HG02970 (cell line): ENCODE measurements at regions not wholly inside any gene's neighbourhood (a gene's known extent, or its start where the extent isn't known, plus 50 kb on each side); places are given as distances from the start of the nearest gene placed in this dataset.

Experiments used
- ATAC-seq: cut with Tn5 transposase; IDR thresholded peaks from one replicate; pipeline ENCODE4 v1.9.1; 2021; ENCODE audit warnings: mild to moderate bottlenecking, moderate library complexity, moderate number of reproducible peaks; ENCODE audit not compliant: unreplicated experiment, low FRiP score

- ATAC-seq, result no peak
Observed at GRCh38 chr4:45795135-45795534, 328.7 kb downstream of the GABRG1 start.

GRCh38 chr4:45778514-45778913 lies 345.3 kb downstream of the GABRG1 start:
- no peak for ATAC-seq

GRCh38 chr4:45776146-45776545 lies 347.7 kb downstream of the GABRG1 start:
- no peak for ATAC-seq

GRCh38 chr4:45770958-45771357 lies 352.9 kb downstream of the GABRG1 start:
- no peak for ATAC-seq

GRCh38 chr4:45765521-45765920 lies 358.3 kb downstream of the GABRG1 start:
- no peak for ATAC-seq

- ATAC-seq, result no peak
Observed at GRCh38 chr4:45751877-45752530, 371.9 kb downstream of the GABRG1 start.

- ATAC-seq, result no peak
Observed at GRCh38 chr4:45750721-45751120, 373.1 kb downstream of the GABRG1 start.

- ATAC-seq, result no peak
Observed at GRCh38 chr4:45745741-45746140, 378.1 kb downstream of the GABRG1 start.

GRCh38 chr4:45741897-45742296 lies 382.0 kb downstream of the GABRG1 start:
- no peak for ATAC-seq

GRCh38 chr4:45732161-45732560 lies 391.7 kb downstream of the GABRG1 start:
- ATAC-seq, result no peak

- no peak for ATAC-seq
Observed at GRCh38 chr4:45716093-45716492, 407.8 kb downstream of the GABRG1 start.

- no peak for ATAC-seq
Observed at GRCh38 chr4:45713996-45714395, 409.9 kb downstream of the GABRG1 start.

- ATAC-seq, result no peak
Observed at GRCh38 chr4:45701621-45702020, 422.2 kb downstream of the GABRG1 start.

- ATAC-seq, result no peak
Observed at GRCh38 chr4:45693746-45694145, 430.1 kb downstream of the GABRG1 start.

- no peak for ATAC-seq
Observed at GRCh38 chr4:45692131-45692735, 431.6 kb downstream of the GABRG1 start.

GRCh38 chr4:45688341-45688740 lies 435.5 kb downstream of the GABRG1 start:
- no peak for ATAC-seq

GRCh38 chr4:45679411-45679810 lies 444.4 kb downstream of the GABRG1 start:
- ATAC-seq, result no peak

GRCh38 chr4:45668128-45668527 lies 455.7 kb downstream of the GABRG1 start:
- no peak for ATAC-seq

- ATAC-seq, result no peak
Observed at GRCh38 chr4:45663628-45664081, 460.2 kb downstream of the GABRG1 start.

GRCh38 chr4:45663003-45663402 lies 460.9 kb downstream of the GABRG1 start:
- no peak for ATAC-seq

- no peak for ATAC-seq
Observed at GRCh38 chr4:45661893-45662292, 462.0 kb downstream of the GABRG1 start.

- ATAC-seq, result no peak
Observed at GRCh38 chr4:45650545-45650944, 473.3 kb downstream of the GABRG1 start.
